ENCODE measurements at regions not wholly inside any gene's neighbourhood (a gene's known extent, or its start where the extent isn't known, plus 50 kb on each side); places are given as distances from the start of the nearest gene placed in this dataset.

- TF ChIP-seq POLR2A (IDR thresholded peaks at IDR 0.05) (no peak), CTCF (IDR thresholded peaks at IDR 0.05) (no peak)
These were observed 157.0 kb upstream of the NEBL start for GRCh38 chr10:21053953-21054690.

Data from Peyer's patch (tissue), 4 donors.